ENCODE measurements at regions not wholly inside any gene's neighbourhood (a gene's known extent, or its start where the extent isn't known, plus 50 kb on each side); places are given as distances from the start of the nearest gene placed in this dataset.

GRCh38 chr6:140816681-140817080, 1316.0 kb upstream of the GJE1 start:
- Histone ChIP-seq H3K9me3 (ENCODE audit: severe bottlenecking) (no peaks in the 10 kb centered on the region), H3K4me1 (ENCODE audit: insufficient read depth, poor library complexity, severe bottlenecking) (no peaks in the 10 kb centered on the region), H3K36me3 (ENCODE audit: low read depth) (no peaks in the 10 kb centered on the region), H3K27me3 (ENCODE audit: insufficient read depth, poor library complexity, severe bottlenecking) (no peaks in the 10 kb centered on the region), H3K27ac (ENCODE audit: poor library complexity, severe bottlenecking) (no peak overlapping the region), H3K4me3 (ENCODE audit: severe bottlenecking) (no peak overlapping the region)
- ATAC-seq (ENCODE audit: low read depth) (no peak), DNase-seq (ENCODE audit: low spot score) (no peak)
- TF ChIP-seq CTCF (IDR thresholded peaks at IDR 0.05; ENCODE audit: poor library complexity, severe bottlenecking) = no peak

- no peak for TF ChIP-seq CTCF (IDR thresholded peaks at IDR 0.05; ENCODE audit: poor library complexity, severe bottlenecking)
Measured at GRCh38 chr6:140812636-140813035, 1320.1 kb upstream of the GJE1 start.

GRCh38 chr6:140811642-140812041, 1321.1 kb upstream of the GJE1 start:
- Histone ChIP-seq H3K9me3 (ENCODE audit: severe bottlenecking) (no peaks in the 10 kb centered on the region), H3K27me3 (ENCODE audit: insufficient read depth, poor library complexity, severe bottlenecking) (no peaks in the 10 kb centered on the region), H3K4me1 (ENCODE audit: insufficient read depth, poor library complexity, severe bottlenecking) (no peaks in the 10 kb centered on the region), H3K4me3 (ENCODE audit: severe bottlenecking) (no peak overlapping the region), H3K27ac (ENCODE audit: poor library complexity, severe bottlenecking) (no peak overlapping the region), H3K36me3 (ENCODE audit: low read depth) (no peaks in the 10 kb centered on the region)
- ATAC-seq (ENCODE audit: low read depth) (no peak), DNase-seq (ENCODE audit: low spot score) (no peak)
- TF ChIP-seq CTCF (IDR thresholded peaks at IDR 0.05; ENCODE audit: poor library complexity, severe bottlenecking) = no peak

More at GRCh38 chr6:140812636-140813035, 1320.1 kb upstream of the GJE1 start:
- Histone ChIP-seq H3K36me3 (ENCODE audit: low read depth) (no peaks in the 10 kb centered on the region), H3K9me3 (ENCODE audit: severe bottlenecking) (no peaks in the 10 kb centered on the region), H3K4me1 (ENCODE audit: insufficient read depth, poor library complexity, severe bottlenecking) (no peaks in the 10 kb centered on the region), H3K27me3 (ENCODE audit: insufficient read depth, poor library complexity, severe bottlenecking) (no peaks in the 10 kb centered on the region), H3K4me3 (ENCODE audit: severe bottlenecking) (no peak overlapping the region), H3K27ac (ENCODE audit: poor library complexity, severe bottlenecking) (no peak overlapping the region)
- no peak for DNase-seq (ENCODE audit: low spot score)
- ATAC-seq (ENCODE audit: low read depth) = no peak

GRCh38 chr6:140809694-140810101, 1323.0 kb upstream of the GJE1 start:
- no peak overlapping the region for H3K27ac ChIP-seq (ENCODE audit: poor library complexity, severe bottlenecking)
- H3K9me3 ChIP-seq (ENCODE audit: severe bottlenecking) = no peaks in the 10 kb centered on the region
- no peak overlapping the region for H3K4me3 ChIP-seq (ENCODE audit: severe bottlenecking)
- H3K4me1 ChIP-seq (ENCODE audit: insufficient read depth, poor library complexity, severe bottlenecking) = no peaks in the 10 kb centered on the region
- no peak for TF ChIP-seq CTCF (IDR thresholded peaks at IDR 0.05; ENCODE audit: poor library complexity, severe bottlenecking)
- no peak for DNase-seq (ENCODE audit: low spot score)
- no peak for ATAC-seq (ENCODE audit: low read depth)
- no peaks in the 10 kb centered on the region for H3K27me3 ChIP-seq (ENCODE audit: insufficient read depth, poor library complexity, severe bottlenecking)
- no peaks in the 10 kb centered on the region for H3K36me3 ChIP-seq (ENCODE audit: low read depth)

GRCh38 chr6:140806431-140806830, 1326.3 kb upstream of the GJE1 start:
- no peak for TF ChIP-seq CTCF (IDR thresholded peaks at IDR 0.05; ENCODE audit: poor library complexity, severe bottlenecking)
- no peaks in the 10 kb centered on the region for H3K9me3 ChIP-seq (ENCODE audit: severe bottlenecking)
- H3K36me3 ChIP-seq (ENCODE audit: low read depth) = no peaks in the 10 kb centered on the region
- ATAC-seq (ENCODE audit: low read depth) (no peak), DNase-seq (ENCODE audit: low spot score) (no peak)
- H3K4me1 ChIP-seq (ENCODE audit: insufficient read depth, poor library complexity, severe bottlenecking) = no peaks in the 10 kb centered on the region
- no peak overlapping the region for H3K27ac ChIP-seq (ENCODE audit: poor library complexity, severe bottlenecking)
- no peak overlapping the region for H3K4me3 ChIP-seq (ENCODE audit: severe bottlenecking)
- no peaks in the 10 kb centered on the region for H3K27me3 ChIP-seq (ENCODE audit: insufficient read depth, poor library complexity, severe bottlenecking)

Measured in RWPE2 (cell line).